Neutrophil (primary cell): ENCODE measurements at regions not wholly inside any gene's neighbourhood (a gene's known extent, or its start where the extent isn't known, plus 50 kb on each side); places are given as distances from the start of the nearest gene placed in this dataset.

Experiments
- H3K27ac ChIP-seq: fragments of 200-600 bp; sonication (generic); 2 replicates; pipeline ENCODE4 v1.5.1; 2016; ENCODE audit warnings: mild to moderate bottlenecking, moderate library complexity
- H3K27me3 ChIP-seq: fragments of 200-600 bp; sonication (generic); 2 replicates; pipeline ENCODE4 v1.6.0; 2016; ENCODE audit warnings: mild to moderate bottlenecking
- H3K36me3 ChIP-seq: fragments of 200-600 bp; sonication (generic); 2 replicates; pipeline ENCODE4 v1.5.1; 2017
- H3K4me1 ChIP-seq, 2 experiments: fragments of 200-600 bp in 1 of 2; sonication (generic) in 1 of 2; 1 replicate in 1 of 2; 2 replicates in 1 of 2; pipeline versions ENCODE4 v1.5.1 to v1.6.1; 2013 to 2016; ENCODE audit warnings: low read depth in 1 of 2, low read length in 1 of 2, mild to moderate bottlenecking in 1 of 2, moderate library complexity in 1 of 2; ENCODE audit not compliant: control insufficient read depth in 1 of 2, insufficient read depth in 1 of 2
- H3K4me3 ChIP-seq, 2 experiments: fragments of 200-600 bp in 1 of 2; sonication (generic) in 1 of 2; 1 replicate in 1 of 2; 2 replicates in 1 of 2; pipeline ENCODE4 v1.5.1; 2013 to 2016; ENCODE audit warnings: low read depth in 1 of 2, low read length in 1 of 2, mild to moderate bottlenecking in 1 of 2, moderate library complexity in 1 of 2
- H3K9me3 ChIP-seq: fragments of 200-600 bp; sonication (generic); 2 replicates; pipeline ENCODE4 v1.5.1; 2016
- CTCF ChIP-seq: fragments of 200-600 bp; sonication (generic); IDR thresholded peaks from 2 replicates; pipeline ENCODE4 v1.5.1; 2016; ENCODE audit warnings: antibody characterized with exemption

GRCh38 chr5:167731951-167732350 is 559.5 kb upstream of the WWC1 start:
- Histone ChIP-seq H3K36me3 (no peaks in the 10 kb centered on the region), H3K4me3 (no peak overlapping the region), H3K4me1 (no peaks in the 10 kb centered on the region), H3K9me3 (no peaks in the 10 kb centered on the region), H3K27me3 (no peaks in the 10 kb centered on the region), H3K27ac (no peak overlapping the region)
- TF ChIP-seq CTCF: no peak

GRCh38 chr5:167732499-167732898 is 558.9 kb upstream of the WWC1 start:
- Histone ChIP-seq H3K27ac (no peak overlapping the region), H3K4me3 (no peak overlapping the region), H3K27me3 (no peaks in the 10 kb centered on the region), H3K9me3 (no peaks in the 10 kb centered on the region), H3K4me1 (no peaks in the 10 kb centered on the region), H3K36me3 (no peaks in the 10 kb centered on the region)
- no peak for TF ChIP-seq CTCF

- Histone ChIP-seq H3K9me3 (no peaks in the 10 kb centered on the region), H3K27me3 (no peaks in the 10 kb centered on the region), H3K4me3 (no peak overlapping the region), H3K4me1 (no peaks in the 10 kb centered on the region), H3K27ac (no peak overlapping the region), H3K36me3 (no peaks in the 10 kb centered on the region)
- TF ChIP-seq CTCF: no peak
Observed at GRCh38 chr5:167736992-167737391, 554.5 kb upstream of the WWC1 start.

- Histone ChIP-seq H3K4me3 (no peak overlapping the region), H3K27ac (no peak overlapping the region), H3K9me3 (no peaks in the 10 kb centered on the region), H3K27me3 (no peaks in the 10 kb centered on the region), H3K4me1 (no peaks in the 10 kb centered on the region), H3K36me3 (no peaks in the 10 kb centered on the region)
- TF ChIP-seq CTCF: no peak
Observed at GRCh38 chr5:167743695-167744464, 547.6 kb upstream of the WWC1 start.

GRCh38 chr5:167745868-167746267 is 545.6 kb upstream of the WWC1 start:
- Histone ChIP-seq H3K27ac (no peak overlapping the region), H3K4me3 (no peak overlapping the region)

More at GRCh38 chr5:167745868-167746267, 545.6 kb upstream of the WWC1 start:
- Histone ChIP-seq H3K36me3 (no peaks in the 10 kb centered on the region), H3K27me3 (no peaks in the 10 kb centered on the region), H3K4me1 (no peaks in the 10 kb centered on the region), H3K9me3 (no peaks in the 10 kb centered on the region)
- TF ChIP-seq CTCF: no peak
